H1 (cell line): ENCODE measurements at regions not wholly inside any gene's neighbourhood (a gene's known extent, or its start where the extent isn't known, plus 50 kb on each side); places are given as distances from the start of the nearest gene placed in this dataset.

ENCODE experiments used
- CTCF ChIA-PET: fragments of 300-600 bp; sonication (Branson Sonifier 250); formaldehyde crosslinking; loops from one replicate; lab custom pipeline; 2021; ENCODE audit not compliant: partially characterized antibody; lab: Charles Lee
- POLR2A ChIA-PET: fragments of 300-600 bp; sonication (Branson Sonifier 250); formaldehyde crosslinking; loops from one replicate; lab custom pipeline; 2021; ENCODE audit warnings: inconsistent platforms; ENCODE audit not compliant: partially characterized antibody; lab: Charles Lee
- DNase-seq, 2 experiments: peaks; one replicate each; pipeline versions ENCODE4 v3.0.0 to v3.0.0-alpha.2; 2010 to 2022; ENCODE audit warnings: low spot score in 2 of 2, low read depth in 1 of 2, mixed read lengths in 1 of 2
- FAIRE-seq: peaks from 2 replicates; lab custom pipeline; 2011; peaks lifted over from hg19 to GRCh38; lab: Jason Lieb, UNC
- H2AFZ ChIP-seq: 2 replicates; pipeline ENCODE4 v1.8.1; 2012; ENCODE audit warnings: low read length, inconsistent platforms
- H2AK5ac ChIP-seq: 2 replicates; pipeline ENCODE4 v1.6.1; 2013; ENCODE audit warnings: low read depth, low read length
- H2BK120ac ChIP-seq: replicated peaks from 2 replicates; pipeline ENCODE3; 2013; ENCODE audit warnings: low read depth, low read length, inconsistent platforms
- H2BK12ac ChIP-seq: 2 replicates; pipeline ENCODE4 v1.6.1; 2013; ENCODE audit warnings: low read depth, low read length
- H2BK15ac ChIP-seq: 2 replicates; pipeline ENCODE4 v1.6.1; 2013; ENCODE audit warnings: low read length
- H2BK20ac ChIP-seq: 2 replicates; pipeline ENCODE4 v1.6.1; 2013; ENCODE audit warnings: low read length
- H2BK5ac ChIP-seq: 2 replicates; pipeline ENCODE4 v1.6.1; 2013; ENCODE audit warnings: low read depth, low read length
- H3K14ac ChIP-seq: 2 replicates; pipeline ENCODE4 v1.6.1; 2013; ENCODE audit warnings: inconsistent platforms; ENCODE audit not compliant: insufficient read length
- H3K18ac ChIP-seq: 2 replicates; pipeline ENCODE4 v1.6.1; 2013; ENCODE audit warnings: low read length; ENCODE audit errors: extremely low read depth
- H3K23ac ChIP-seq: 2 replicates; pipeline ENCODE4 v1.6.1; 2013; ENCODE audit warnings: inconsistent platforms; ENCODE audit not compliant: insufficient read length
- H3K23me2 ChIP-seq: 2 replicates; pipeline ENCODE4 v1.6.1; 2013; ENCODE audit warnings: low read depth, low read length
- H3K27ac ChIP-seq: 2 replicates; pipeline ENCODE4 v1.6.1; 2011; ENCODE audit warnings: low read depth, low read length, inconsistent platforms
- H3K27me3 ChIP-seq, 4 experiments: replicated peaks in 1 of 4; 1 replicate in 1 of 4; 2 replicates in 3 of 4; pipeline versions ENCODE4 v1.6.1 to v1.8.1; 2011 to 2013; ENCODE audit warnings: low read length in 3 of 4, mild to moderate bottlenecking in 3 of 4, inconsistent platforms in 2 of 4, mixed read lengths in 2 of 4, moderate library complexity in 1 of 4; ENCODE audit not compliant: control insufficient read depth in 3 of 4, insufficient read depth in 3 of 4; ENCODE audit errors: extremely low read depth in 1 of 4
- H3K36me3 ChIP-seq, 4 experiments: 2 replicates each; pipeline versions ENCODE4 v1.6.1 to v1.8.1; 2011 to 2013; ENCODE audit warnings: mild to moderate bottlenecking in 4 of 4, low read length in 3 of 4, moderate library complexity in 2 of 4, control low read depth in 1 of 4, inconsistent platforms in 1 of 4; ENCODE audit not compliant: insufficient read depth in 4 of 4, control insufficient read depth in 2 of 4
- H3K4ac ChIP-seq: replicated peaks from 2 replicates; pipeline ENCODE3; 2013; ENCODE audit warnings: low read length, low read depth, mixed read lengths, inconsistent platforms; ENCODE audit not compliant: insufficient read length
- H3K4me1 ChIP-seq, 4 experiments: replicated peaks in 1 of 4; 1 replicate in 1 of 4; 2 replicates in 3 of 4; pipeline versions ENCODE4 v1.6.1 to v1.8.1; 2011 to 2013; ENCODE audit warnings: low read length in 3 of 4, inconsistent platforms in 2 of 4, mixed read lengths in 1 of 4; ENCODE audit not compliant: insufficient read depth in 4 of 4, control insufficient read depth in 3 of 4
- H3K4me2 ChIP-seq, 2 experiments: 2 replicates each; pipeline versions ENCODE4 v1.6.1 to v1.8.1; 2011 to 2013; ENCODE audit warnings: low read depth in 2 of 2, low read length in 2 of 2, control low read depth in 1 of 2, inconsistent platforms in 1 of 2, mild to moderate bottlenecking in 1 of 2; ENCODE audit not compliant: insufficient read depth in 1 of 2
- H3K4me3 ChIP-seq, 4 experiments: fragments of 200-600, 300-600 bp in 1 of 4; sonication (generic), shearing (Covaris generic), sonication (Bioruptor Twin) in 1 of 4; 2 replicates each; pipeline versions ENCODE4 v1.5.1 to v1.8.1; 2011 to 2016; ENCODE audit warnings: low read length in 4 of 4, low read depth in 3 of 4, control low read depth in 2 of 4, inconsistent platforms in 2 of 4, mild to moderate bottlenecking in 2 of 4, mixed read lengths in 1 of 4, moderate library complexity in 1 of 4; ENCODE audit not compliant: insufficient read depth in 2 of 4; ENCODE audit errors: extremely low read depth in 1 of 4
- H3K56ac ChIP-seq: replicated peaks from 2 replicates; pipeline ENCODE3; 2013; ENCODE audit warnings: low read depth, mild to moderate bottlenecking, mixed read lengths, low read length, inconsistent platforms; ENCODE audit not compliant: insufficient read length
- H3K79me1 ChIP-seq: 2 replicates; pipeline ENCODE4 v1.6.1; 2013; ENCODE audit warnings: low read depth, low read length, control low read depth
- H3K79me2 ChIP-seq, 2 experiments: 2 replicates each; pipeline versions ENCODE4 v1.6.1 to v1.8.1; 2012 to 2013; ENCODE audit warnings: low read length in 2 of 2, mild to moderate bottlenecking in 2 of 2, inconsistent platforms in 1 of 2; ENCODE audit not compliant: insufficient read depth in 2 of 2, control insufficient read depth in 1 of 2
- H3K9ac ChIP-seq, 4 experiments: replicated peaks in 1 of 4; 1 replicate in 1 of 4; 2 replicates in 3 of 4; pipeline versions ENCODE4 v1.6.1 to v1.8.1; 2011 to 2013; ENCODE audit warnings: low read depth in 3 of 4, low read length in 3 of 4, control low read depth in 2 of 4, mild to moderate bottlenecking in 2 of 4, moderate library complexity in 2 of 4, inconsistent platforms in 1 of 4; ENCODE audit errors: extremely low read depth in 1 of 4
- H3K9me3 ChIP-seq, 2 experiments: 2 replicates each; pipeline versions ENCODE4 v1.6.1 to v1.8.1; 2012 to 2013; ENCODE audit warnings: mild to moderate bottlenecking in 2 of 2, moderate library complexity in 2 of 2, control low read depth in 1 of 2, inconsistent platforms in 1 of 2, low read depth in 1 of 2, low read length in 1 of 2, mixed read lengths in 1 of 2; ENCODE audit not compliant: insufficient read depth in 2 of 2
- H4K20me1 ChIP-seq, 2 experiments: replicated peaks in 1 of 2; 2 replicates each; pipeline versions ENCODE3 to v1.8.1; 2011 to 2013; ENCODE audit warnings: inconsistent platforms in 2 of 2, low read length in 2 of 2, mild to moderate bottlenecking in 1 of 2; ENCODE audit not compliant: insufficient read depth in 2 of 2, control insufficient read depth in 1 of 2
- H4K5ac ChIP-seq: 2 replicates; pipeline ENCODE4 v1.6.1; 2013; ENCODE audit warnings: low read length, low read depth, mixed read lengths, inconsistent platforms; ENCODE audit not compliant: insufficient read length
- H4K8ac ChIP-seq: 2 replicates; pipeline ENCODE4 v1.8.0; 2013; ENCODE audit warnings: mild to moderate bottlenecking, moderate library complexity, low read length, inconsistent platforms; ENCODE audit not compliant: insufficient read depth; ENCODE audit errors: extremely low read depth
- H4K91ac ChIP-seq: replicated peaks from 2 replicates; pipeline ENCODE3; 2013; ENCODE audit warnings: low read length, mixed read lengths, inconsistent platforms; ENCODE audit not compliant: insufficient read length
- E2F6 ChIP-seq: IDR thresholded peaks from 2 replicates; pipeline ENCODE4 v1.6.1; 2012; ENCODE audit warnings: inconsistent platforms
- HDAC6 ChIP-seq: IDR thresholded peaks from one replicate; pipeline ENCODE4 v1.7.1; 2012; ENCODE audit warnings: low read depth, mild to moderate bottlenecking, inconsistent platforms, low read length, moderate library complexity
- JUN ChIP-seq: IDR thresholded peaks from 2 replicates; pipeline ENCODE4 v1.6.1; 2011; ENCODE audit warnings: low read depth, mild to moderate bottlenecking, improper control_type of control experiment, low read length
- JUND ChIP-seq: IDR thresholded peaks from 2 replicates; pipeline ENCODE4 v1.6.1; 2011; ENCODE audit warnings: mild to moderate bottlenecking, improper control_type of control experiment, low read length
- PHF8 ChIP-seq: fragments of 200-600 bp; sonication (generic); conservative IDR thresholded peaks from 2 replicates; pipeline ENCODE4 v1.7.1; 2012; ENCODE audit warnings: low read depth, mild to moderate bottlenecking, inconsistent platforms, low read length, moderate library complexity
- SAP30 ChIP-seq: fragments of 300-600 bp; sonication (generic); IDR thresholded peaks from 2 replicates; pipeline ENCODE4 v1.7.1; 2012; ENCODE audit warnings: low read length, moderate library complexity, mild to moderate bottlenecking, inconsistent platforms; ENCODE audit not compliant: insufficient read depth, insufficient replicate concordance
- SIX5 ChIP-seq: IDR thresholded peaks from 2 replicates; pipeline ENCODE4 v1.6.1; 2011; ENCODE audit warnings: mild to moderate bottlenecking, low read depth, low read length
- SRF ChIP-seq: IDR thresholded peaks from 2 replicates; pipeline ENCODE4 v1.6.1; 2011; ENCODE audit warnings: mild to moderate bottlenecking, low read depth, low read length, moderate library complexity
- TBP ChIP-seq: IDR thresholded peaks from 2 replicates; pipeline ENCODE4 v1.6.1; 2011; ENCODE audit warnings: low read depth, low read length, improper control_type of control experiment
- WGBS, 2 experiments: shearing (Covaris generic) in 1 of 2; methylation state at CpG; one replicate each; pipeline versions ENCODE4 v1.1.6 to v1.1.7; 2013 to 2015; ENCODE audit warnings: low lambda C conversion rate in 2 of 2, mixed read lengths in 2 of 2, inconsistent platforms in 1 of 2, low coverage in 1 of 2, missing lambda C conversion rate in 1 of 2; ENCODE audit not compliant: insufficient replicate concordance in 2 of 2, insufficient coverage in 1 of 2, insufficient read length in 1 of 2; ENCODE audit errors: extremely low coverage in 1 of 2, missing lambda C conversion rate in 1 of 2; 5-methylcytosine and 5-hydroxymethylcytosine counted together

DNA sequence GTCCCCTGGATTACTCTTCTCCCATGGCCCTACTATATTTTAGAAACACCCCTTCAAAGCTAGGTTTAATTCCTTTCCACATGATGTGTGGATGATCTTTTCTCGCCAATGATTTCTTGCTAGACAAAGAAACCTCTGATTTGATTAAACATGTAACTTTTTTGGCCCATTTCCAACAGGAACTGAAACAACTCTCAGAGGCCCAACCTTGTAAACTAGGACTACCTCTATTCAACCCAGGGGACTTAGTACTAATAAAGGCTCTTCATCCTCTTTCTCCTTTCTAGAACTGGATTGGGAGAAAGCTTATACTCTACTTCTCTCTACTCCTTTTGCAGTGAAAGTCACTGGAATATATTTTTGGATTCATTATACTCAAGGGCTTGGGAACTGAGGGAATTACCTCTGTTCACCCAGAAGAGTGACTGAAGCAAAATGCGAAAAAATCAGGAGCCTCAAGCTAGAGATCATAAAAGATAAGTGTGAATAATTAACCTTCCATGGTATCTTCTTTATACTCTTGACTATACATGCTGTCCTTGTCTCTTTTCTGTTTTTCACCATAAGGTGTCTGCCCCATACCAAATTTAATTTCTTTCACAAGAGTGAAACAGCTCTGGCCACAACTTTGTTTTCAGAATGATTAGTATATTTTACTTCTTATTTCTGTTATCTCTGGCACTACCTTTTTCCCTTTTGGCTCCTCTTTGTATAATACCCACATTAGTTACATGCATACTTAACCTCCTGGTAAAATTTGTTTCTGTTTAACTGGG lies 977.6 kb downstream of the SLITRK5 start:
- no peak overlapping the region for H3K56ac ChIP-seq
- H3K27ac ChIP-seq: no peak overlapping the region
- H3K14ac ChIP-seq: no peak overlapping the region
- H2BK15ac ChIP-seq: no peak overlapping the region
- ChIA-PET CTCF (no interaction called here), POLR2A (no interaction called here)
- H4K8ac ChIP-seq: no peak overlapping the region
- H3K4me3 ChIP-seq: no peak overlapping the region
- H2AK5ac ChIP-seq: no peak overlapping the region
- H4K5ac ChIP-seq: no peak overlapping the region
- no peak overlapping the region for H3K9ac ChIP-seq
- DNase-seq (no peak), FAIRE-seq (no peak)
- no peak overlapping the region for H4K91ac ChIP-seq
- 47% methylated on average over 2 of the region's 2 CpGs; no CpG with 5 or more reads in 1 of the 2 experiments for WGBS, 2 experiments
- no peak overlapping the region for H2BK12ac ChIP-seq
- no peaks in the 10 kb centered on the region; a peak in 1 of 7 replicates for H3K4me1 ChIP-seq
- H2BK5ac ChIP-seq: no peak overlapping the region
- no peaks in the 10 kb centered on the region for H3K79me2 ChIP-seq
- TF ChIP-seq E2F6 (no peak), SRF (no peak), JUN (no peak), SIX5 (no peak), JUND (no peak), TBP (no peak), HDAC6 (no peak), PHF8 (no peak), SAP30 (no peak)
- H3K79me1 ChIP-seq: no peaks in the 10 kb centered on the region
- no peak overlapping the region for H3K4me2 ChIP-seq
- no peak overlapping the region for H3K18ac ChIP-seq
- no peak overlapping the region for H2BK20ac ChIP-seq
- H3K4ac ChIP-seq: no peak overlapping the region
- no peak overlapping the region for H3K23ac ChIP-seq
- H3K27me3 ChIP-seq: no peaks in the 10 kb centered on the region
- no peaks in the 10 kb centered on the region for H3K36me3 ChIP-seq
- H3K9me3 ChIP-seq: peaks cover 3 to 8% of the 10 kb centered on the region in 2 experiments; a peak in 3 of 4 replicates
- H2BK120ac ChIP-seq: no peak overlapping the region
- H4K20me1 ChIP-seq: no peaks in the 10 kb centered on the region
- H3K23me2 ChIP-seq: no peaks in the 10 kb centered on the region
- no peak overlapping the region for H2AFZ ChIP-seq
